H9 (cell line): ENCODE measurements at regions not wholly inside any gene's neighbourhood (a gene's known extent, or its start where the extent isn't known, plus 50 kb on each side); places are given as distances from the start of the nearest gene placed in this dataset.

ENCODE experiments used
- DNase-seq: peaks from one replicate; pipeline ENCODE4 v3.0.0-alpha.2; 2017
- H2AFZ ChIP-seq: one replicate; pipeline ENCODE4 v1.6.1; 2013; ENCODE audit warnings: mild to moderate bottlenecking, low read length, control low read depth, moderate library complexity
- H2AK5ac ChIP-seq: 2 replicates; pipeline ENCODE4 v1.6.1; 2013; ENCODE audit warnings: low read length, control low read depth, mixed read lengths; ENCODE audit not compliant: insufficient read length
- H2BK120ac ChIP-seq: one replicate; pipeline ENCODE4 v1.6.1; 2013; ENCODE audit warnings: low read depth, mild to moderate bottlenecking, low read length, control low read depth, inconsistent platforms; ENCODE audit not compliant: poor library complexity, severe bottlenecking
- H2BK12ac ChIP-seq: 2 replicates; pipeline ENCODE4 v1.6.1; 2013; ENCODE audit warnings: low read length, control low read depth, mixed read lengths, low read depth; ENCODE audit not compliant: insufficient read length
- H2BK15ac ChIP-seq: 2 replicates; pipeline ENCODE4 v1.6.1; 2013; ENCODE audit warnings: low read depth, low read length, control low read depth
- H2BK20ac ChIP-seq: one replicate; pipeline ENCODE4 v1.6.1; 2013; ENCODE audit warnings: low read depth, mild to moderate bottlenecking, low read length, control low read depth, inconsistent platforms; ENCODE audit not compliant: poor library complexity, severe bottlenecking
- H2BK5ac ChIP-seq: 2 replicates; pipeline ENCODE4 v1.6.1; 2013; ENCODE audit warnings: low read length, control low read depth, mixed read lengths; ENCODE audit not compliant: insufficient read length
- H3K14ac ChIP-seq: 2 replicates; pipeline ENCODE4 v1.6.1; 2013; ENCODE audit warnings: low read length, control low read depth; ENCODE audit not compliant: insufficient read depth
- H3K18ac ChIP-seq: 2 replicates; pipeline ENCODE4 v1.6.1; 2013; ENCODE audit warnings: low read depth, mild to moderate bottlenecking, mixed read lengths, low read length, control low read depth; ENCODE audit not compliant: insufficient read length
- H3K23ac ChIP-seq: 2 replicates; pipeline ENCODE4 v1.6.1; 2013; ENCODE audit warnings: low read length, control low read depth, mixed read lengths, low read depth; ENCODE audit not compliant: insufficient read length
- H3K23me2 ChIP-seq: 2 replicates; pipeline ENCODE4 v1.6.1; 2013; ENCODE audit warnings: low read depth, mild to moderate bottlenecking, mixed read lengths, low read length, control low read depth; ENCODE audit not compliant: insufficient read length, poor library complexity, severe bottlenecking
- H3K27ac ChIP-seq: 2 replicates; pipeline ENCODE4 v1.5.1; 2013; ENCODE audit warnings: low read length, control low read depth, mixed read lengths, low read depth; ENCODE audit not compliant: insufficient read length
- H3K27me3 ChIP-seq: 2 replicates; pipeline ENCODE4 v1.6.1; 2013; ENCODE audit warnings: low read length, control low read depth, inconsistent platforms; ENCODE audit not compliant: insufficient read depth
- H3K4ac ChIP-seq: 2 replicates; pipeline ENCODE4 v1.6.1; 2013; ENCODE audit warnings: low read depth, mild to moderate bottlenecking, control low read depth, inconsistent platforms, low read length, moderate library complexity
- H3K4me1 ChIP-seq: 2 replicates; pipeline ENCODE4 v1.6.1; 2013; ENCODE audit warnings: low read length, control low read depth, inconsistent platforms; ENCODE audit not compliant: insufficient read depth
- H3K4me2 ChIP-seq: 2 replicates; pipeline ENCODE4 v1.6.1; 2013; ENCODE audit warnings: low read length, control low read depth, mixed read lengths; ENCODE audit not compliant: insufficient read length, insufficient read depth
- H3K56ac ChIP-seq: 2 replicates; pipeline ENCODE4 v1.6.1; 2013; ENCODE audit warnings: low read depth, mild to moderate bottlenecking, mixed read lengths, low read length, control low read depth; ENCODE audit not compliant: insufficient read length
- H3K79me1 ChIP-seq: 2 replicates; pipeline ENCODE4 v1.6.1; 2013; ENCODE audit warnings: low read depth, mild to moderate bottlenecking, moderate library complexity, low read length, control low read depth, inconsistent platforms; ENCODE audit not compliant: insufficient read depth, poor library complexity, severe bottlenecking
- H3K79me2 ChIP-seq: 2 replicates; pipeline ENCODE4 v1.6.1; 2013; ENCODE audit warnings: low read length, control low read depth, inconsistent platforms; ENCODE audit not compliant: insufficient read depth
- H3K9ac ChIP-seq: 2 replicates; pipeline ENCODE4 v1.6.1; 2013; ENCODE audit warnings: low read length, control low read depth, mixed read lengths; ENCODE audit not compliant: insufficient read length; ENCODE audit errors: extremely low read depth
- H3K9me3 ChIP-seq: one replicate; pipeline ENCODE4 v1.6.1; 2013; ENCODE audit warnings: low read depth, low read length, inconsistent platforms; ENCODE audit not compliant: control insufficient read depth
- H3T11ph ChIP-seq: one replicate; pipeline ENCODE4 v1.6.1; 2013; ENCODE audit warnings: mild to moderate bottlenecking, low read length, control low read depth, inconsistent platforms
- H4K20me1 ChIP-seq: one replicate; pipeline ENCODE4 v1.6.1; 2013; ENCODE audit not compliant: control insufficient read depth, insufficient read length, insufficient read depth
- H4K5ac ChIP-seq: 2 replicates; pipeline ENCODE4 v1.6.1; 2013; ENCODE audit warnings: low read depth, mild to moderate bottlenecking, mixed read lengths, low read length, control low read depth; ENCODE audit not compliant: insufficient read length
- H4K8ac ChIP-seq: replicated peaks from 2 replicates; pipeline ENCODE4 v1.6.1; 2013; ENCODE audit warnings: low read length, control low read depth, mixed read lengths, low read depth; ENCODE audit not compliant: insufficient read length
- H4K91ac ChIP-seq: 2 replicates; pipeline ENCODE4 v1.6.1; 2013; ENCODE audit warnings: low read depth, mild to moderate bottlenecking, moderate library complexity, mixed read lengths, low read length, control low read depth; ENCODE audit not compliant: insufficient read length
- H3K27ac Mint-ChIP-seq, 3 experiments: 2 replicates in 2 of 3; 3 replicates in 1 of 3; pipeline ENCODE4 v1.8.0; 2020 to 2021; ENCODE audit warnings: mixed read lengths in 3 of 3, mild to moderate bottlenecking in 1 of 3, moderate library complexity in 1 of 3
- H3K27me3 Mint-ChIP-seq: 2 replicates; pipeline ENCODE4 v1.8.0; 2021; ENCODE audit warnings: low read depth, mild to moderate bottlenecking, moderate library complexity, mixed read lengths
- H3K36me3 Mint-ChIP-seq, 3 experiments: 2 replicates in 2 of 3; 3 replicates in 1 of 3; pipeline ENCODE4 v1.8.0; 2020 to 2021; ENCODE audit warnings: low read depth in 3 of 3, mixed read lengths in 3 of 3; ENCODE audit not compliant: insufficient read depth in 1 of 3
- H3K4me1 Mint-ChIP-seq, 2 experiments: 2 replicates each; pipeline ENCODE4 v1.8.0; 2020; ENCODE audit warnings: mixed read lengths in 2 of 2
- H3K4me3 Mint-ChIP-seq, 2 experiments: 2 replicates in 1 of 2; 3 replicates in 1 of 2; pipeline ENCODE4 v1.8.0; 2020 to 2021; ENCODE audit warnings: mild to moderate bottlenecking in 2 of 2, mixed read lengths in 2 of 2, moderate library complexity in 1 of 2
- H3K9me3 Mint-ChIP-seq, 2 experiments: 2 replicates in 1 of 2; 3 replicates in 1 of 2; pipeline ENCODE4 v1.8.0; 2020; ENCODE audit warnings: mild to moderate bottlenecking in 2 of 2, mixed read lengths in 2 of 2, moderate library complexity in 1 of 2
- CTCF ChIP-seq: fragments of 200-600 bp; sonication (generic); conservative IDR thresholded peaks from 3 replicates; pipeline ENCODE4 v1.8.0; 2021; ENCODE audit warnings: antibody characterized with exemption, mild to moderate bottlenecking
- WGBS: extraction: QIAGEN DNeasy Blood & Tissue Kit; methylation state at CpG from one replicate; pipeline ENCODE4 v1.1.7; 2013; ENCODE audit warnings: missing lambda C conversion rate, low lambda C conversion rate, mixed read lengths; ENCODE audit not compliant: insufficient read length; ENCODE audit errors: extremely low coverage; 5-methylcytosine and 5-hydroxymethylcytosine counted together

- Histone ChIP-seq H2BK5ac (no peak overlapping the region), H3K27ac (no peak overlapping the region), H3K79me1 (no peaks in the 10 kb centered on the region), H3K14ac (no peak overlapping the region), H2BK120ac (no peak overlapping the region), H3K23me2 (no peaks in the 10 kb centered on the region), H3K23ac (no peak overlapping the region), H4K8ac (no peak overlapping the region), H4K5ac (no peak overlapping the region), H3T11ph (no peak overlapping the region), H3K27me3 (no peaks in the 10 kb centered on the region), H3K4ac (no peak overlapping the region), H3K79me2 (no peaks in the 10 kb centered on the region), H2AK5ac (no peak overlapping the region), H4K91ac (no peak overlapping the region), H3K18ac (no peak overlapping the region), H2BK15ac (no peak overlapping the region), H3K4me1 (no peaks in the 10 kb centered on the region), H3K9me3 (no peaks in the 10 kb centered on the region), H3K4me2 (no peak overlapping the region), H3K9ac (no peak overlapping the region), H3K56ac (no peak overlapping the region), H4K20me1 (no peaks in the 10 kb centered on the region), H2BK12ac (no peak overlapping the region), H2BK20ac (no peak overlapping the region), H2AFZ (no peak overlapping the region)
- TF ChIP-seq CTCF = peak; percentile 83
- no peaks in the 10 kb centered on the region for H3K36me3 Mint-ChIP-seq
- no peaks in the 10 kb centered on the region for H3K27me3 Mint-ChIP-seq
- no peak overlapping the region for H3K4me3 Mint-ChIP-seq
- H3K27ac Mint-ChIP-seq = no peak overlapping the region; a peak in 1 of 7 replicates
- no peaks in the 10 kb centered on the region for H3K9me3 Mint-ChIP-seq
- H3K4me1 Mint-ChIP-seq = peaks cover 0 to 2% of the 10 kb centered on the region in 2 experiments; a peak in 1 of 4 replicates
- no CpG with 5 or more reads among the region's 8 CpGs for WGBS
- DNase-seq = peak; percentile 76
Observed at GRCh38 chr14:82872494-82872893, 1338.8 kb upstream of the SEL1L start.
